Fibroblast of villous mesenchyme (primary cell): ENCODE measurements at regions not wholly inside any gene's neighbourhood (a gene's known extent, or its start where the extent isn't known, plus 50 kb on each side); places are given as distances from the start of the nearest gene placed in this dataset.

Experiments
- DNase-seq: peaks from one replicate; pipeline ENCODE4 v3.0.0-alpha.2; 2010; ENCODE audit warnings: low read depth
- H3K4me3 ChIP-seq: 2 replicates; pipeline ENCODE4 v1.5.1; 2011; ENCODE audit warnings: low read depth, mild to moderate bottlenecking, low read length
- TF ChIP-seq, protein P1 (sequence below): IDR thresholded peaks from 2 replicates; pipeline ENCODE4 v1.5.1; 2012; ENCODE audit warnings: low read depth, mild to moderate bottlenecking, low read length; ENCODE audit not compliant: insufficient read depth

DNA sequence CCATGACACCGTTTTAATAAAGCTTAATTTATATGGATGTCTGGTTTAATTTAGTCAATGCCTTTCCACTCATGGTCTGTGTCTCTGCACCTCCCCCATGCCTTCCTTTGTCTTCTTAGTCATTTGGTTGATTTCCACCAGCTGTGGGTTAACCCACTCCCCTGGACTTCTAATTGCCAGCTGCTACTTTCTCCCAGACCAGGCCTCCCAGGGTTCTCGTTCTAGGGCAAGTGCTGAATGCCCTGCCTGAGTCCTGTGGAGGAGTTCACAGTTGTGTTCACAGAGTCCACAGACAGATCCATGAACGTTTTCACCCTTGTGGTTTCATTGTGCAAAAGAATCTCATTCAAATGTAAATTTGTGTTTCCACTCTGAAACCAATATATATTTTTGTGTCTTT lies 243.4 kb downstream of the NUF2 start:
- no peak for DNase-seq
- TF ChIP-seq, protein P1, sequence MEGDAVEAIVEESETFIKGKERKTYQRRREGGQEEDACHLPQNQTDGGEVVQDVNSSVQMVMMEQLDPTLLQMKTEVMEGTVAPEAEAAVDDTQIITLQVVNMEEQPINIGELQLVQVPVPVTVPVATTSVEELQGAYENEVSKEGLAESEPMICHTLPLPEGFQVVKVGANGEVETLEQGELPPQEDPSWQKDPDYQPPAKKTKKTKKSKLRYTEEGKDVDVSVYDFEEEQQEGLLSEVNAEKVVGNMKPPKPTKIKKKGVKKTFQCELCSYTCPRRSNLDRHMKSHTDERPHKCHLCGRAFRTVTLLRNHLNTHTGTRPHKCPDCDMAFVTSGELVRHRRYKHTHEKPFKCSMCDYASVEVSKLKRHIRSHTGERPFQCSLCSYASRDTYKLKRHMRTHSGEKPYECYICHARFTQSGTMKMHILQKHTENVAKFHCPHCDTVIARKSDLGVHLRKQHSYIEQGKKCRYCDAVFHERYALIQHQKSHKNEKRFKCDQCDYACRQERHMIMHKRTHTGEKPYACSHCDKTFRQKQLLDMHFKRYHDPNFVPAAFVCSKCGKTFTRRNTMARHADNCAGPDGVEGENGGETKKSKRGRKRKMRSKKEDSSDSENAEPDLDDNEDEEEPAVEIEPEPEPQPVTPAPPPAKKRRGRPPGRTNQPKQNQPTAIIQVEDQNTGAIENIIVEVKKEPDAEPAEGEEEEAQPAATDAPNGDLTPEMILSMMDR: no peak
- H3K4me3 ChIP-seq: no peak overlapping the region

DNA sequence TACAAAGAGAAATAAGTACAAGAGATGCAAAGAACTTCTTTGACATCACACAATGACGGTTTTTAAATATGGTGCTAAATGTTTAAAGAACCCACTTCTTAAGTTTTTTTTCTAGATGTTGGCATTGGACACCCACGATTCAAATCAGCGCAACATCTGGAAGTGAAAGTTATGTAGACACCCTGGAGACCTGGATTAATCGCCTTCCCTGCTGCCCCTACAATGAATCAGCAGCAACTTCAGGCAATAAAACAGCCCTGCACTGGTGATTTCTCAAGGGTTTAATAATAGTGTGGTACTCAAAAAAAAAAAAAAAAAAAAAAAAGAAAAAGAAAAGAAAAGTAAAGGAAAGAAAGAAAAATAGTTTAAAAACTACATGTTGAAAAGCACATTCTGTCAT lies 248.3 kb downstream of the NUF2 start:
- no peak for DNase-seq
- TF ChIP-seq, protein P1: no peak
- H3K4me3 ChIP-seq: no peak overlapping the region

DNA sequence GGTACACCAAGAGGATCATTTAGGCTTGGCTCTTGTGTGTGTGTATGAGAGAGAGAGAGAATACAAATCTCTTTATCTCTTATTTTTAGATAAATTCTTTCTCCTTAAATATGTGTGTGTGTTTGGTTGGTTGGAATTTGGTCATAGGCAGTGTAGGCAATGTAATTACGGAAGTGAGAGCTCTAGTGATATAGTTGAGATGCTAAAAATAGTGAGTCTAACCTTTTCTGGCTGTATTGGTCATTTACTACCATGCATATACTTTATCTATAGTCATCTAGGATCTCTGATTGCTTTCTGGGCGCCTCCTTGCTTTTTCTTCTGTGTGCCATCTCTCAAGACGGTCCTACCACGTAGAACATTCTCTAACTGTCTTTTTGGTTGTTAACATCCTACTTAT lies 250.2 kb downstream of the NUF2 start:
- DNase-seq: no peak
- TF ChIP-seq, protein P1: no peak
- no peak overlapping the region for H3K4me3 ChIP-seq

DNA sequence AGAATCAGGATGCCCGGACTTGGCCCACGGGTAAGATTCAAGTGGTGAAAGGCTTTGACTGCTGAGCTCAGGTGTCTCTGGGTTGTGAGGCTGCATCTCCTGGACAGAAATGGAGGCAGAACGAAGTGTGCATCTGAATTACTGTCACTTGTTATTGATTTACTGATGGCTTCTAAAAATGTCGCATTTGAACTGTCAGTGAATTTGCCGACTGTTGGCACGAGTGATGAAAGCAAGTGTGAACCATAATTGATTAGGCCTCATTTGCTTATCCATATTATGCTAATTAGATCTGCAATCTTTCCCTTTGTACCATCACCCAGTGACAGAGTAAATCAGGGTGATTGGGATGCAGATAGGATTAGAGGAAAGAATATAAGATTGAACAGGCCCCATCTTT lies 252.4 kb downstream of the NUF2 start:
- H3K4me3 ChIP-seq: no peak overlapping the region
- TF ChIP-seq, protein P1: no peak
- no peak for DNase-seq

DNA sequence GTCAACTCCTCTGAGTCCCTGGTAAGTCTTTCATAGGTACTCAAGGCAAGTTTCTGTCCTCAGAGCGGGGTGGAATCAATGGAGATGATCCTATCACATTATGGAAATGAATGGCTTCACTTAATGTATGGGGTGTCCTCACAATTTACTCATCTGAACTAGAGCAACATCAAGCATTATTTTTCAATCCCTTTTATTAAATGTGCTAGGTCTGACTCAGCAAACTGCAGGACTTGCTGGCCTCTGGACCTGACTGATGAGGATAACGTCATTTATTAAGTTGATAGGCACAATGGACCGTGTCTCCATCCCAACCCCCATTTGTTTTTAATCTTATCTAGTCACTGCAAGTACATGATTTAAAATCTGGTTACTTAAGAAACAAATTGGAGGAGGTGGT lies 259.2 kb downstream of the NUF2 start:
- H3K4me3 ChIP-seq: no peak overlapping the region
- no peak for DNase-seq
- TF ChIP-seq, protein P1: no peak

DNA sequence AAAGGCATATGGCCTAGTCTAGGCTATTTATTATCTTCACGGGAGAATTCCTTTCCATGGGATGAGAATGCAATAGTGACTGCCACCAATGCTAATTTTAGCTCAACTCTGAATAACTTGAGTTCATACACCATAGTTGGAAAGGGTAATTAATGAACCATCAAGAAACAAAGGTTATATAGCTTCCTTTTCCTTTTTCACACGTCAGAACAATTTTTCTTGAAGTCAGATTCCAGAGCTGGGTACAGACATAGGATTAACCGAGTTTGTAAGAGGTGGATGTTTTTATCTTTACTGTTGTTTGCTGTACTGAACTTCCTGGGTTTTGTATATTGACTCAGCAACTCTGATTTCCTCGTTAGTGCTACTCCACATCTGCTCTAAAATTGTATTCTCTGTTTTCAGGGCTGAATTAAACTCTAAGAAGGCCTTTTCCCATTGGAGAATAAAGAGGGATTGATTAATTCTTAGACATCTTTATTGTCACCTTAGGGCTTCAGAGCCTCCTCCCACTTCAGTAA lies 262.0 kb downstream of the NUF2 start:
- H3K4me3 ChIP-seq: no peak overlapping the region
- DNase-seq: no peak
- TF ChIP-seq, protein P1: no peak

DNA sequence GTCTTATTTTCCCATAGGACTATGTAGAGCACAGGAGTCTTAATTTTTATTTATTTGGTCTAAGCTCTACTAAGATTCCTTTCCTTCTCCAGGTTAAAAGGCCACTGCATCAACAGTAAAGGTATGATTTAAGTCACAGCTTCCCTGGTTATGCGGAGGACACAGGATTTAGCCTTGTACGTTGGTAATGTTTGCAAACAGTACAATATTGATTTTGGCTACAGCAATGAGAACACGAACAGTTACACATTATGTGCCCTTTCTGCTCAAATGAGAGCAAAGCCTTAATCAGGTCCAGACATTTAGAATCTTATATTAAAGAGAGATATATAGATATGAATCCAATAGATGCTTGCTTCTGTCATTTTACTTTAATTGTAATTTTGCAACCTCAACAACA lies 264.0 kb downstream of the NUF2 start:
- no peak overlapping the region for H3K4me3 ChIP-seq
- TF ChIP-seq, protein P1: no peak
- DNase-seq: no peak
